ENCODE measurements at regions not wholly inside any gene's neighbourhood (a gene's known extent, or its start where the extent isn't known, plus 50 kb on each side); places are given as distances from the start of the nearest gene placed in this dataset.
A peak's percentile ranks its signal among the peaks of the same experiment; 100 is the strongest.

DNA sequence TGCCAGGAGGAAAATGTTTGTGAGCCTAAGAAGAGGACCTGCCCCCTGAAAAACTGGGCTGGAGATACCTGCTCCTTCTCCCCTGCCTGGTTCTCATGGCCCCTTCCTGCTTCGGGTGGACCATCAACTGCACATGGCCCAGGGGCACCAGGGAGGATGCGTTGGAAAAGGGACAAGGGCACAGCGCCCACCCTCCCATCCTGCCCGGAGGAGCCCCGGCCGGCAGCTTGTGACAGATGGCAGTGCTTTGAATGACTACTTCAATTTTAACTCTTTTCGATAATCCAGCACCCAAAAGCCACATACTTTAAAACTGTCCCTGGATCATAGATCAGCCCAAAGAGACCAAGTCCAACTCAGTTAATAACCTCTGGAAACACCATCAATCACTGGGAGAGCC, 135.8 kb upstream of the NECTIN1 start:
- Mint-ChIP-seq H3K9me3 (ENCODE audit: low read depth) (no peaks in the 10 kb centered on the region), H3K27me3 (peaks cover 34% of the 10 kb centered on the region), H3K4me1 (ENCODE audit: low read depth) (peaks cover 9% of the 10 kb centered on the region), H3K27ac (no peak overlapping the region), H3K36me3 (ENCODE audit: insufficient read depth) (no peaks in the 10 kb centered on the region), H3K4me3 (ENCODE audit: low read depth) (no peak overlapping the region)
- no peak for DNase-seq (ENCODE audit: low spot score, unreplicated experiment)
- TF ChIP-seq, protein P1, sequence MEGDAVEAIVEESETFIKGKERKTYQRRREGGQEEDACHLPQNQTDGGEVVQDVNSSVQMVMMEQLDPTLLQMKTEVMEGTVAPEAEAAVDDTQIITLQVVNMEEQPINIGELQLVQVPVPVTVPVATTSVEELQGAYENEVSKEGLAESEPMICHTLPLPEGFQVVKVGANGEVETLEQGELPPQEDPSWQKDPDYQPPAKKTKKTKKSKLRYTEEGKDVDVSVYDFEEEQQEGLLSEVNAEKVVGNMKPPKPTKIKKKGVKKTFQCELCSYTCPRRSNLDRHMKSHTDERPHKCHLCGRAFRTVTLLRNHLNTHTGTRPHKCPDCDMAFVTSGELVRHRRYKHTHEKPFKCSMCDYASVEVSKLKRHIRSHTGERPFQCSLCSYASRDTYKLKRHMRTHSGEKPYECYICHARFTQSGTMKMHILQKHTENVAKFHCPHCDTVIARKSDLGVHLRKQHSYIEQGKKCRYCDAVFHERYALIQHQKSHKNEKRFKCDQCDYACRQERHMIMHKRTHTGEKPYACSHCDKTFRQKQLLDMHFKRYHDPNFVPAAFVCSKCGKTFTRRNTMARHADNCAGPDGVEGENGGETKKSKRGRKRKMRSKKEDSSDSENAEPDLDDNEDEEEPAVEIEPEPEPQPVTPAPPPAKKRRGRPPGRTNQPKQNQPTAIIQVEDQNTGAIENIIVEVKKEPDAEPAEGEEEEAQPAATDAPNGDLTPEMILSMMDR (IDR thresholded peaks at IDR 0.05; ENCODE audit: unreplicated experiment) = no peak

- TF ChIP-seq, protein P1 (IDR thresholded peaks at IDR 0.05; ENCODE audit: unreplicated experiment) = peak; percentile 8
- H3K36me3 Mint-ChIP-seq (ENCODE audit: insufficient read depth) = no peaks in the 10 kb centered on the region
- H3K27ac Mint-ChIP-seq = peak overlapping the region; percentile 65
- no peak overlapping the region for H3K4me3 Mint-ChIP-seq (ENCODE audit: low read depth)
- H3K27me3 Mint-ChIP-seq = peaks cover 42% of the 10 kb centered on the region
- peaks cover 9% of the 10 kb centered on the region for H3K4me1 Mint-ChIP-seq (ENCODE audit: low read depth)
- no peaks in the 10 kb centered on the region for H3K9me3 Mint-ChIP-seq (ENCODE audit: low read depth)
- DNase-seq (ENCODE audit: low spot score, unreplicated experiment) = no peak
Observed at GRCh38 chr11:119863851-119864601, 135.0 kb upstream of the NECTIN1 start.

DNA sequence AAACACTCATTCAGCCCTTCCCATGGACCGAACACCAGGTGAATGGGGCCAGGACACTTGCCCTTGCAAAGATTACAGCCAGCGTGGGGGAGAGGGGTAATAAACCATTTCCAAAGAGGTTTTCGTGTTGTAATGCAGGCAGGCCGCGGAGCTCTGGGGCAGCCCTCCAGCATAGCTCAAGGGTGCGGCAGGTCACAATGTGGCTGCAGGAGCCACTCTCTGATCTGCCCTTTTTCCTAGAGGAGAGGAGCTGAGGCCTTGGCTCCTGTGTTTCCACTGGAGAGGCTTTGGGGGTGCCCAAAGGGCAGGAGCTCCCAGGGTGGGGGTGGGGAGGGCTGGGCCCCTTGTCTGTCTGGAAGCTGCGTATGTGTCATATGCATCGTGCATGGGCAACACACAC, 134.2 kb upstream of the NECTIN1 start:
- DNase-seq (ENCODE audit: low spot score, unreplicated experiment) = no peak
- Mint-ChIP-seq H3K4me1 (ENCODE audit: low read depth) (peaks cover 12% of the 10 kb centered on the region), H3K27ac (no peak overlapping the region), H3K27me3 (peaks cover 47% of the 10 kb centered on the region), H3K9me3 (ENCODE audit: low read depth) (no peaks in the 10 kb centered on the region), H3K4me3 (ENCODE audit: low read depth) (no peak overlapping the region), H3K36me3 (ENCODE audit: insufficient read depth) (no peaks in the 10 kb centered on the region)
- TF ChIP-seq, protein P1 (IDR thresholded peaks at IDR 0.05; ENCODE audit: unreplicated experiment) = no peak

GRCh38 chr11:119861160-119861559, 132.2 kb upstream of the NECTIN1 start:
- H3K27ac Mint-ChIP-seq = no peak overlapping the region
- no peaks in the 10 kb centered on the region for H3K36me3 Mint-ChIP-seq (ENCODE audit: insufficient read depth)
- DNase-seq (ENCODE audit: low spot score, unreplicated experiment) = no peak
- H3K9me3 Mint-ChIP-seq (ENCODE audit: low read depth) = no peaks in the 10 kb centered on the region
- peaks cover 55% of the 10 kb centered on the region for H3K27me3 Mint-ChIP-seq
- peaks cover 20% of the 10 kb centered on the region for H3K4me1 Mint-ChIP-seq (ENCODE audit: low read depth)
- TF ChIP-seq, protein P1 (IDR thresholded peaks at IDR 0.05; ENCODE audit: unreplicated experiment) = no peak
- H3K4me3 Mint-ChIP-seq (ENCODE audit: low read depth) = no peak overlapping the region

- Mint-ChIP-seq H3K27ac (no peak overlapping the region), H3K4me3 (ENCODE audit: low read depth) (no peak overlapping the region), H3K4me1 (ENCODE audit: low read depth) (peaks cover 19% of the 10 kb centered on the region), H3K27me3 (peaks cover 58% of the 10 kb centered on the region), H3K9me3 (ENCODE audit: low read depth) (no peaks in the 10 kb centered on the region), H3K36me3 (ENCODE audit: insufficient read depth) (no peaks in the 10 kb centered on the region)
- TF ChIP-seq, protein P1 (IDR thresholded peaks at IDR 0.05; ENCODE audit: unreplicated experiment) = no peak
- DNase-seq (ENCODE audit: low spot score, unreplicated experiment) = no peak
Observed at GRCh38 chr11:119860561-119861094, 131.6 kb upstream of the NECTIN1 start.
